Thyroid gland (tissue), 4 donors: ENCODE measurements at regions not wholly inside any gene's neighbourhood (a gene's known extent, or its start where the extent isn't known, plus 50 kb on each side); places are given as distances from the start of the nearest gene placed in this dataset.

Experiments
- DNase-seq, 2 donors: peaks; one replicate each; pipeline ENCODE4 v3.0.0-alpha.2; 2019
- H3K27ac ChIP-seq, 3 donors: fragments of 200-600 bp; sonication (generic); 1 replicate in 2 of 3; 2 replicates in 1 of 3; pipeline ENCODE4 v1.5.1; 2016 to 2019; ENCODE audit warnings: mild to moderate bottlenecking in 1 of 3, moderate library complexity in 1 of 3
- H3K27me3 ChIP-seq: fragments of 200-600 bp; sonication (generic); one replicate; pipeline ENCODE4 v1.5.1; 2019
- H3K36me3 ChIP-seq, 2 donors: fragments of 200-600 bp; sonication (generic); one replicate each; pipeline ENCODE4 v1.5.1; 2016 to 2019
- H3K4me1 ChIP-seq, 2 donors: fragments of 200-600 bp; sonication (generic); one replicate each; pipeline ENCODE4 v1.5.1; 2017 to 2019
- H3K4me3 ChIP-seq, 3 donors: fragments of 200-600 bp; sonication (generic); replicated peaks in 1 of 3; 1 replicate in 2 of 3; 2 replicates in 1 of 3; pipeline ENCODE4 v1.5.1; 2016; ENCODE audit warnings: mild to moderate bottlenecking in 1 of 3
- H3K9me3 ChIP-seq: fragments of 200-600 bp; sonication (generic); one replicate; pipeline ENCODE4 v1.5.1; 2017
- CTCF ChIP-seq, 6 experiments: fragments of 200-600 bp in 3 of 6; fragments of 450-650 bp in 3 of 6; sonication (generic) in 3 of 6; IDR thresholded peaks; one replicate each; pipeline ENCODE4 v1.5.1; 2016 to 2019; ENCODE audit warnings: antibody characterized with exemption in 6 of 6, mild to moderate bottlenecking in 2 of 6, inconsistent platforms in 1 of 6, moderate library complexity in 1 of 6
- POLR2A ChIP-seq, 2 donors: fragments of 450-650 bp; IDR thresholded peaks; one replicate each; pipeline ENCODE4 v1.6.1; 2017; ENCODE audit warnings: antibody characterized with exemption in 2 of 2, mild to moderate bottlenecking in 2 of 2, moderate library complexity in 1 of 2
- WGBS, 2 donors: methylation state at CpG; one replicate each; pipeline ENCODE4 v1.1.5; 2017; 5-methylcytosine and 5-hydroxymethylcytosine counted together
- intact Hi-C: fragments of 100-400 bp; cut with DNase I; formaldehyde crosslinking; loops from one replicate; pipeline ENCODE4 v1.15.1; 2023

GRCh38 chr6:146881228-146882181 lies 282.7 kb downstream of the ADGB start:
- no peak overlapping the region for H3K27ac ChIP-seq
- WGBS, 2 donors = 85 to 87% methylated on average over 9 of the region's 9 CpGs
- H3K9me3 ChIP-seq = no peaks in the 10 kb centered on the region
- no peak for DNase-seq
- no peak overlapping the region for H3K4me3 ChIP-seq
- H3K27me3 ChIP-seq = no peaks in the 10 kb centered on the region
- H3K36me3 ChIP-seq = no peaks in the 10 kb centered on the region
- H3K4me1 ChIP-seq = no peaks in the 10 kb centered on the region
- intact Hi-C loops = no loop called here
- no peak for TF ChIP-seq CTCF (IDR thresholded peaks at IDR 0.05)
- no peak for TF ChIP-seq POLR2A (IDR thresholded peaks at IDR 0.05)

GRCh38 chr6:146883640-146884531 lies 285.1 kb downstream of the ADGB start:
- WGBS, 2 donors = 95% methylated on average over 4 of the region's 4 CpGs
- no peak overlapping the region for H3K27ac ChIP-seq
- H3K4me3 ChIP-seq = no peak overlapping the region
- DNase-seq = no peak
- no peaks in the 10 kb centered on the region for H3K27me3 ChIP-seq
- no peaks in the 10 kb centered on the region for H3K4me1 ChIP-seq
- no peaks in the 10 kb centered on the region for H3K36me3 ChIP-seq
- intact Hi-C loops = no loop called here
- no peaks in the 10 kb centered on the region for H3K9me3 ChIP-seq
- TF ChIP-seq CTCF (IDR thresholded peaks at IDR 0.05) (no peak), POLR2A (IDR thresholded peaks at IDR 0.05) (no peak)

GRCh38 chr6:146884728-146885127 lies 286.0 kb downstream of the ADGB start:
- Histone ChIP-seq H3K27ac (no peak overlapping the region), H3K36me3 (no peaks in the 10 kb centered on the region), H3K4me3 (no peak overlapping the region), H3K9me3 (no peaks in the 10 kb centered on the region), H3K27me3 (no peaks in the 10 kb centered on the region), H3K4me1 (no peaks in the 10 kb centered on the region)
- no peak for DNase-seq
- 96 to 97% methylated on average over 2 of the region's 2 CpGs for WGBS, 2 donors
- intact Hi-C loops = no loop called here
- TF ChIP-seq CTCF (IDR thresholded peaks at IDR 0.05) (no peak), POLR2A (IDR thresholded peaks at IDR 0.05) (no peak)

GRCh38 chr6:146885708-146886457 lies 287.1 kb downstream of the ADGB start:
- Histone ChIP-seq H3K27me3 (no peaks in the 10 kb centered on the region), H3K4me1 (peaks cover 0 to 6% of the 10 kb centered on the region in 2 donors), H3K36me3 (no peaks in the 10 kb centered on the region), H3K27ac (no peak overlapping the region), H3K4me3 (no peak overlapping the region), H3K9me3 (no peaks in the 10 kb centered on the region)
- no peak for TF ChIP-seq CTCF (IDR thresholded peaks at IDR 0.05)
- no peak for TF ChIP-seq POLR2A (IDR thresholded peaks at IDR 0.05)
- intact Hi-C loops = no loop called here
- no peak for DNase-seq
- WGBS, 2 donors = 58 to 64% methylated on average over 4 of the region's 4 CpGs
